Suprapubic skin (tissue), 4 donors: ENCODE measurements at regions not wholly inside any gene's neighbourhood (a gene's known extent, or its start where the extent isn't known, plus 50 kb on each side); places are given as distances from the start of the nearest gene placed in this dataset.

Experiments
- DNase-seq, 2 donors: peaks; one replicate each; pipeline ENCODE4 v3.0.0-alpha.2; 2019; ENCODE audit warnings: low spot score in 2 of 2
- H3K27ac ChIP-seq: fragments of 200-600 bp; sonication (generic); one replicate; pipeline ENCODE4 v1.5.1; 2019
- H3K27me3 ChIP-seq: fragments of 200-600 bp; sonication (generic); one replicate; pipeline ENCODE4 v1.5.1; 2019
- H3K36me3 ChIP-seq: fragments of 200-600 bp; sonication (generic); one replicate; pipeline ENCODE4 v1.5.1; 2019
- H3K4me1 ChIP-seq: fragments of 200-600 bp; sonication (generic); one replicate; pipeline ENCODE4 v1.5.1; 2019
- H3K4me3 ChIP-seq: fragments of 200-600 bp; sonication (generic); one replicate; pipeline ENCODE4 v1.5.1; 2019; ENCODE audit warnings: mild to moderate bottlenecking
- H3K9me3 ChIP-seq: fragments of 200-600 bp; sonication (generic); one replicate; pipeline ENCODE4 v1.5.1; 2019
- EP300 ChIP-seq: sonication (generic); formaldehyde crosslinking; IDR thresholded peaks from one replicate; pipeline ENCODE4 v1.6.1; 2017; ENCODE audit warnings: antibody characterized with exemption
- POLR2A ChIP-seq, 2 donors: fragments of 450-650 bp; IDR thresholded peaks; one replicate each; pipeline ENCODE4 v1.6.1; 2017; ENCODE audit warnings: antibody characterized with exemption in 2 of 2, mild to moderate bottlenecking in 2 of 2, moderate library complexity in 2 of 2
- POLR2AphosphoS5 ChIP-seq, 3 donors: sonication (generic); formaldehyde crosslinking; IDR thresholded peaks; one replicate each; pipeline ENCODE4 v1.6.1; 2017; ENCODE audit warnings: antibody characterized with exemption in 3 of 3
- WGBS: methylation state at CpG from one replicate; pipeline ENCODE4 v1.1.5; 2018; 5-methylcytosine and 5-hydroxymethylcytosine counted together
- TF ChIP-seq, protein P1 (sequence below), 2 donors: fragments of 200-600 bp in 1 of 2; fragments of 450-650 bp in 1 of 2; sonication (generic) in 1 of 2; IDR thresholded peaks; one replicate each; pipeline ENCODE4 v1.5.1; 2016 to 2019; ENCODE audit warnings: antibody characterized with exemption in 2 of 2, mild to moderate bottlenecking in 1 of 2, moderate library complexity in 1 of 2

DNA sequence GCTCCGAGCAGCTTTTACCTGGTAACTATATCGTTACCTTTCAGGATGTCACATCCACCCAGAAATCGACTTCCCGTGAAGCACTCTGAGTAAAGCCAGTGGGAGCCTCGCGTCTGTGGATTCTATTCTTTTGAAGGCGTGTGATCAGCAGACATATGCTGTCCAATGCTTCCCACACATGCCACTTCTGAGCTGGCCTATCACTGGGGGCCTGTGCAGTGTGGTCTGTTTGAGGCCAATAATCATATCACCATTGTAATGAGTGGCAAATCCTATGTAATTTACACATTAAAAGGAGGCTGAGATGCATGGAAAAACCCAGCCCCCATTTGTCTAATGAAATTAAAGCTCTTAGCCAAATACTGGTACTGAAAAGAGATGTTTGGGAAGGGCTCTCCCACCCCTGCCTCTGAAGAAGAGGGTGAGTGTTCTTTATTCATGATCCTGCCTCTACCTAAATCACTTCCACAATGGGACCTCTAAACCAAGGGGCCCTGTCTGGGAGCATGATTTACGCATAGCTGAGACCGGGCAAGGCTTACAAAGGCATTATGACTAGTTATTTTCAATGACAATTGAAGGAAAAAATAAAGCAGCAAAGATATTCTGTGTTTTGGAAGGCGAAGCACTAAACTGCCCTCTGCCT, 686.8 kb downstream of the ZEB2 start:
- 96% methylated on average over 10 of the region's 10 CpGs for WGBS
- Histone ChIP-seq H3K27me3 (no peaks in the 10 kb centered on the region), H3K36me3 (no peaks in the 10 kb centered on the region), H3K4me3 (no peak overlapping the region), H3K4me1 (no peaks in the 10 kb centered on the region), H3K9me3 (no peaks in the 10 kb centered on the region), H3K27ac (no peak overlapping the region)
- no peak for DNase-seq
- TF ChIP-seq POLR2AphosphoS5 (IDR thresholded peaks at IDR 0.05): no peak
- TF ChIP-seq, protein P1, sequence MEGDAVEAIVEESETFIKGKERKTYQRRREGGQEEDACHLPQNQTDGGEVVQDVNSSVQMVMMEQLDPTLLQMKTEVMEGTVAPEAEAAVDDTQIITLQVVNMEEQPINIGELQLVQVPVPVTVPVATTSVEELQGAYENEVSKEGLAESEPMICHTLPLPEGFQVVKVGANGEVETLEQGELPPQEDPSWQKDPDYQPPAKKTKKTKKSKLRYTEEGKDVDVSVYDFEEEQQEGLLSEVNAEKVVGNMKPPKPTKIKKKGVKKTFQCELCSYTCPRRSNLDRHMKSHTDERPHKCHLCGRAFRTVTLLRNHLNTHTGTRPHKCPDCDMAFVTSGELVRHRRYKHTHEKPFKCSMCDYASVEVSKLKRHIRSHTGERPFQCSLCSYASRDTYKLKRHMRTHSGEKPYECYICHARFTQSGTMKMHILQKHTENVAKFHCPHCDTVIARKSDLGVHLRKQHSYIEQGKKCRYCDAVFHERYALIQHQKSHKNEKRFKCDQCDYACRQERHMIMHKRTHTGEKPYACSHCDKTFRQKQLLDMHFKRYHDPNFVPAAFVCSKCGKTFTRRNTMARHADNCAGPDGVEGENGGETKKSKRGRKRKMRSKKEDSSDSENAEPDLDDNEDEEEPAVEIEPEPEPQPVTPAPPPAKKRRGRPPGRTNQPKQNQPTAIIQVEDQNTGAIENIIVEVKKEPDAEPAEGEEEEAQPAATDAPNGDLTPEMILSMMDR (IDR thresholded peaks at IDR 0.05): no peak
- TF ChIP-seq EP300: no peak
- no peak for TF ChIP-seq POLR2A (IDR thresholded peaks at IDR 0.05)

DNA sequence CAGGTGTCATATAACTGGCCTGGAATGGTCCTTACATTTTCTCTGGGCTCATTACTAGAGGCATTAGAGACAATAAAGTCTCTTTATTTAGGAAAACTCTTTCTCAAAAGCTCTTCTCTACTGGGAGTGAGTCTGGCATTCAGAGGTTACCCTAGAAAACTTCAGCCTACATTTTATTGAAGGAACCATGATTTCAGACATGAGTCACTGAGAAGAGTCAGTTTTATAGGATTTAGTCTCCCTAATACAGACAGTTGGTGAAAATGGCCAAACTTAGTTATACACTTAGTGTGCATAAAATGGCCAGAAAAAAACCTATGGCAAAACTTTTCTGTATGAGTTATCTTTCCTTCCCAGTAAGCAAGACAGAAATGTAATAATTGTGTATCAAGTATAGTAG, 689.4 kb downstream of the ZEB2 start:
- Histone ChIP-seq H3K27ac (no peak overlapping the region), H3K9me3 (no peaks in the 10 kb centered on the region), H3K4me1 (no peaks in the 10 kb centered on the region), H3K36me3 (no peaks in the 10 kb centered on the region), H3K4me3 (no peak overlapping the region), H3K27me3 (no peaks in the 10 kb centered on the region)
- DNase-seq: no peak
- TF ChIP-seq POLR2A (IDR thresholded peaks at IDR 0.05) (no peak), POLR2AphosphoS5 (IDR thresholded peaks at IDR 0.05) (no peak), EP300 (no peak)
- TF ChIP-seq, protein P1 (IDR thresholded peaks at IDR 0.05): no peak

DNA sequence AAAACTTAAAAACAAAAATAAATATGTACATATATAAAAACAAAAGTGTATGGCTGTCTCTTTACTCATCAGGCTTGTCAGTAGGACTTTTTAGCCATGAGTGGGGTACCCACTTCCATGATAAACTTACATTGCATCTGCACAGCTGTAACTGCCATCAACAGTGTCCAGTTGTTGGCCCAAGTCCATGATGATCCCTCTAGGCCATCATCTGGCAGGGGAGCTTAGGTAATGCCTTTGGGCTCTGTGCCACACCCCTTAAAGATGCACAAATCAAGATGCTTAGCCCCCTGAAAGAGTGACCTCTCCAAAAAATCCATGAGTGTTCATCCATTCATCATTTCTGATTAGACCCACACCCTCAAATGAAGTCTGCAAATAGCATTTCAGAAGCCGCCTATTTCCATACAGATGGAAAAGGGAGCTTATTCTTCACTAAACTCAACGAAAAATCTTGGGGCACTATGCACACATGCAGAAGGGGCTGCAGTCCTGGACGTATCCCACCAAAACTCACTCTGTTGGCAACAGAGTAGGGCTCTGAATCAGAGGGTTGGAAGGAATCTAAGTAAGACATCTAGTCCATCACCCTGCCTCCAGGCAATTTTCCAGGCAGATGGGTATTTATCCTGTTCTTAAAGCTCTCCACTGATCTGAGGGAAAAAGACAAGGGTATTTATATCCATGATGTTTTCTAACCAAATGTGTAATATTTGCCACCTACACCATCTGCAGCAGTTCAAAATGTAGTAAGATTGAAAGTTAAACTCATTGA, 691.0 kb downstream of the ZEB2 start:
- no peak for TF ChIP-seq POLR2A (IDR thresholded peaks at IDR 0.05)
- TF ChIP-seq, protein P1 (IDR thresholded peaks at IDR 0.05): no peak
- no peak for TF ChIP-seq EP300
- TF ChIP-seq POLR2AphosphoS5 (IDR thresholded peaks at IDR 0.05): no peak
- DNase-seq: no peak
- H3K27ac ChIP-seq: no peak overlapping the region
- no peaks in the 10 kb centered on the region for H3K27me3 ChIP-seq
- H3K36me3 ChIP-seq: no peaks in the 10 kb centered on the region
- 54% methylated on average over 3 of the region's 3 CpGs for WGBS
- no peaks in the 10 kb centered on the region for H3K4me1 ChIP-seq
- no peaks in the 10 kb centered on the region for H3K9me3 ChIP-seq
- H3K4me3 ChIP-seq: no peak overlapping the region

DNA sequence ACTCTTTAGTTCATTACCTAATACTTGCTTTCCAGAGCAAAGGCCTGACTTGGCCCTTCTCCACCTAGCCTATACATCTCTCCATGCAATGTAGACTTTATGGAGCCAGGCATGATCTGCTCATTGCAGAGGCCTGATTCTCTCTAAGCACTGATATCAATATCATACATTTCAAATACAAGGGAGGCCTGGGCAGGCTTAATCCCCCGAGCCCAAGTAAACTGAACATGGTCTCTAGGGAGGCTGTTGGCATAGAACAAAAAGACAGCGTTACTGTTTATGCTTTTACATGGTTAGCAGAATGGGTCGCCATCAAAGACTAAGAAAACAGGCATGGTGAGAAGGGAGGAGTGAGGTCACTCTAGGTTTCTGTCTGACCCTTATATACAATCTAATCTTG, 695.1 kb downstream of the ZEB2 start:
- Histone ChIP-seq H3K4me3 (no peak overlapping the region), H3K27ac (no peak overlapping the region), H3K9me3 (no peaks in the 10 kb centered on the region), H3K36me3 (no peaks in the 10 kb centered on the region), H3K27me3 (no peaks in the 10 kb centered on the region), H3K4me1 (no peaks in the 10 kb centered on the region)
- DNase-seq: no peak
- TF ChIP-seq EP300 (no peak), POLR2A (IDR thresholded peaks at IDR 0.05) (no peak), POLR2AphosphoS5 (IDR thresholded peaks at IDR 0.05) (no peak)
- WGBS: 59% methylated on average over 3 of the region's 3 CpGs

DNA sequence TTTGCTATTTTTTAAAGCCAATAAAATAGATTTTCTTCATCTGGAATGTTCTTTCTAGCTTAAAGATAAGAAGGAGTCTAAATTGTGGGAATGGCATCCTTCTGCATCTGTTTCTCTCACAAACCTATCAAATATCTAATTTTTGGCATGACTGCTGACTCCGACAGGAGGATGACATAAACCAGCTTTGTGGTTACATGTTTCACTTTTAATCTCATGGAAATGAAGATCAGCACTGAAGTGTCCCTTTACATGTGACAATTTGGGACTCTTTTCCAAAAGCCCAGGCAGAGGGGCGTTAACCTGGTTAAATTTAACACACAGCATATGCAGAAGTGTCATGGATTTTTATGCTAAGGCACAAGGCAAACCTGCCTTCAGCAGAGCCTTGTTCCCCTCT, 694.7 kb downstream of the ARHGAP15 start:
- DNase-seq: no peak
- no peak overlapping the region for H3K4me3 ChIP-seq
- no peaks in the 10 kb centered on the region for H3K36me3 ChIP-seq
- TF ChIP-seq EP300 (no peak), POLR2AphosphoS5 (IDR thresholded peaks at IDR 0.05) (no peak), POLR2A (IDR thresholded peaks at IDR 0.05) (no peak)
- TF ChIP-seq, protein P1 (IDR thresholded peaks at IDR 0.05): no peak
- H3K9me3 ChIP-seq: no peaks in the 10 kb centered on the region
- no peaks in the 10 kb centered on the region for H3K4me1 ChIP-seq
- 66% methylated on average over 2 of the region's 2 CpGs for WGBS
- no peaks in the 10 kb centered on the region for H3K27me3 ChIP-seq
- no peak overlapping the region for H3K27ac ChIP-seq
